GM23338 (cell line): ENCODE measurements at regions not wholly inside any gene's neighbourhood (a gene's known extent, or its start where the extent isn't known, plus 50 kb on each side); places are given as distances from the start of the nearest gene placed in this dataset.

Experiments
- ATAC-seq: fragments of 200-7000 bp; cut with Tn5 transposase; 3 replicates; pipeline ENCODE4 v1.9.1; 2020
- DNase-seq: peaks from one replicate; pipeline ENCODE4 v3.0.0-alpha.2; 2015; ENCODE audit warnings: low spot score
- H2AFZ ChIP-seq: fragments of 200-600 bp; sonication (generic); 2 replicates; pipeline ENCODE4 v1.8.0; 2016; ENCODE audit warnings: antibody characterized with exemption, mild to moderate bottlenecking, moderate library complexity
- H3F3A ChIP-seq: fragments of 200-600 bp; sonication (generic); replicated peaks from 2 replicates; pipeline ENCODE4 v1.8.0; 2017; ENCODE audit warnings: antibody characterized with exemption, mixed run types, low read depth
- H3K27ac ChIP-seq: fragments of 200-600 bp; sonication (generic); 2 replicates; pipeline ENCODE4 v1.6.1; 2016; ENCODE audit warnings: low read depth
- H3K27me3 ChIP-seq: fragments of 200-600 bp; sonication (generic); 2 replicates; pipeline ENCODE4 v1.8.0; 2016; ENCODE audit warnings: mild to moderate bottlenecking, mixed run types, moderate library complexity; ENCODE audit not compliant: insufficient read depth
- H3K36me3 ChIP-seq: fragments of 200-600 bp; sonication (generic); 2 replicates; pipeline ENCODE4 v1.8.0; 2016; ENCODE audit warnings: mild to moderate bottlenecking; ENCODE audit not compliant: insufficient read depth
- H3K4me1 ChIP-seq: fragments of 200-600 bp; sonication (generic); 2 replicates; pipeline ENCODE4 v1.8.0; 2016; ENCODE audit warnings: mild to moderate bottlenecking, moderate library complexity; ENCODE audit not compliant: insufficient read depth
- H3K4me2 ChIP-seq: fragments of 200-600 bp; sonication (generic); 2 replicates; pipeline ENCODE4 v1.7.1; 2017; ENCODE audit warnings: mixed run types
- H3K4me3 ChIP-seq: fragments of 200-600 bp; sonication (generic); 2 replicates; pipeline ENCODE4 v1.6.1; 2016; ENCODE audit warnings: mixed run types
- H3K79me2 ChIP-seq: fragments of 200-600 bp; sonication (generic); replicated peaks from 2 replicates; pipeline ENCODE4 v1.8.0; 2017; ENCODE audit warnings: mild to moderate bottlenecking; ENCODE audit not compliant: insufficient read depth
- H3K9me2 ChIP-seq: fragments of 200-600 bp; sonication (generic); 2 replicates; pipeline ENCODE4 v1.8.0; 2017; ENCODE audit not compliant: insufficient read depth
- H4K20me1 ChIP-seq: fragments of 200-600 bp; sonication (generic); replicated peaks from 2 replicates; pipeline ENCODE4 v1.8.0; 2017; ENCODE audit warnings: mild to moderate bottlenecking; ENCODE audit not compliant: insufficient read depth
- H3K27ac Mint-ChIP-seq: 2 replicates; pipeline ENCODE4 v1.8.0; 2020; ENCODE audit warnings: inconsistent platforms, mild to moderate bottlenecking, moderate library complexity, mixed read lengths
- H3K27me3 Mint-ChIP-seq: 3 replicates; pipeline ENCODE4 v1.8.0; 2022; ENCODE audit warnings: low read depth, mild to moderate bottlenecking, moderate library complexity, mixed read lengths, inconsistent platforms; ENCODE audit not compliant: insufficient read depth, poor library complexity
- H3K36me3 Mint-ChIP-seq: 3 replicates; pipeline ENCODE4 v1.8.0; 2021; ENCODE audit warnings: low read depth, mild to moderate bottlenecking, inconsistent platforms, moderate library complexity, mixed read lengths
- H3K4me1 Mint-ChIP-seq: 3 replicates; pipeline ENCODE4 v1.8.0; 2020; ENCODE audit warnings: mild to moderate bottlenecking, inconsistent platforms, mixed read lengths
- H3K4me3 Mint-ChIP-seq: 3 replicates; pipeline ENCODE4 v1.8.0; 2021; ENCODE audit warnings: moderate library complexity, mild to moderate bottlenecking, inconsistent platforms, mixed read lengths
- H3K9me3 Mint-ChIP-seq: 3 replicates; pipeline ENCODE4 v1.8.0; 2020; ENCODE audit warnings: moderate library complexity, mild to moderate bottlenecking, inconsistent platforms, mixed read lengths
- CREB1 ChIP-seq: fragments of 250-450 bp; sonication (Bioruptor Pico); IDR thresholded peaks from 2 replicates; pipeline ENCODE4 v1.5.0; 2020; ENCODE audit warnings: low read depth, mild to moderate bottlenecking, moderate library complexity
- EZH2 ChIP-seq: fragments of 200-600 bp; sonication (generic); IDR thresholded peaks from one replicate; pipeline ENCODE4 v1.8.0; 2017; ENCODE audit warnings: antibody characterized with exemption, mild to moderate bottlenecking, low read depth; ENCODE audit not compliant: unreplicated experiment
- EZH2phosphoT487 ChIP-seq: fragments of 200-600 bp; sonication (generic); IDR thresholded peaks from one replicate; pipeline ENCODE4 v1.8.1; 2018; ENCODE audit warnings: antibody characterized with exemption; ENCODE audit not compliant: unreplicated experiment
- NANOG ChIP-seq: IDR thresholded peaks from 2 replicates; pipeline ENCODE4 v1.6.1; 2016; ENCODE audit warnings: antibody characterized with exemption, borderline replicate concordance
- POLR2AphosphoS5 ChIP-seq: IDR thresholded peaks from 2 replicates; pipeline ENCODE4 v1.6.1; 2016; ENCODE audit warnings: antibody characterized with exemption, low read depth
- STAT1 ChIP-seq: IDR thresholded peaks from one replicate; pipeline ENCODE4 v1.6.1; 2016; ENCODE audit warnings: antibody characterized with exemption; ENCODE audit not compliant: unreplicated experiment
- ZNF114 ChIP-seq: fragments of 250-450 bp; sonication (Bioruptor Pico); IDR thresholded peaks from 2 replicates; pipeline ENCODE4 v1.5.0; 2020; ENCODE audit warnings: mild to moderate bottlenecking, moderate library complexity
- ZNF331 ChIP-seq: fragments of 250-450 bp; sonication (Bioruptor Pico); IDR thresholded peaks from 2 replicates; pipeline ENCODE4 v1.5.0; 2020; ENCODE audit warnings: low read depth, mild to moderate bottlenecking, moderate library complexity
- TF ChIP-seq, protein P1 (sequence below): fragments of 250-450 bp; sonication (Bioruptor Pico); IDR thresholded peaks from 2 replicates; pipeline ENCODE4 v1.5.0; 2020; ENCODE audit warnings: mild to moderate bottlenecking, moderate library complexity
- TF ChIP-seq, protein P2 (sequence below), 2 experiments: fragments of 200-600 bp in 1 of 2; sonication (generic) in 1 of 2; conservative IDR thresholded peaks; 2 replicates each; pipeline versions ENCODE4 v1.5.1 to v1.6.1; 2016 to 2017; ENCODE audit warnings: antibody characterized with exemption in 2 of 2, low read depth in 2 of 2, mild to moderate bottlenecking in 2 of 2, moderate library complexity in 1 of 2
- TF ChIP-seq, protein P3 (sequence below): IDR thresholded peaks from one replicate; pipeline ENCODE4 v1.6.1; 2018; ENCODE audit warnings: antibody characterized with exemption; ENCODE audit not compliant: unreplicated experiment

DNA sequence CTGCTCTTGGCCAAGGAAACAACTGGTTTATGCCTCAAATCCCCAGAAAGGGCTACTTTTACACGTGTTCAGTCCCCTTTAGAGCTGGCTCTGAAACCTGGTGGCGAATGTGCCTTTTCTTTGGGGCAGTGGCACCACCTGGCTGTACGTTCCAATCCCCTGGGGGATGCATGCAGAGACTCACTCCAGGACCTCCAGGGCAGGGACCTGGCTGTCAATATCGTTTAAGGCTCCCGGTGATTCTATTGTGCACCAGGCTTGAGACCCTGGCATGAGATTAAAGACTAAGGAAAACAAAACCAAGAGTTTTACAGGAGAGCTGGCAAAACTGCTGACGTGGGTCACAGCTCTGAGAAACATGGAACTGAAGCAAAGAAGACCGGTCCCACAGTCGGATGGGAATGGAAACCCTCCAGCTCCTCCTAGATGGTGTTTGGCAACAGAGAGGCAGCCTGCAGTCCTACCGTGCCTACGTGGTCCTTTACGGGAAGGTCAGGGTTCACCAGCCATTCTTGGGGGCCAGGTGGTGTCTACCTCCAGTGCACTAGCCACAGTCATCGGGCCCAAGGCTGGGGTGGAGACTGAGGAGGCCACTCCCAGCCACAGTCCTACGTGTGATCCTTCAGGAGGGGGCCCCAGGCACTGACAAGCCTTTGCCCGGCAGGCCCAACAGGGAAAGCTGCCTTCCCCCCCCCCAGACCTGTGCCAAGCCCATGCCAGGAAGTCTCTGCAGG is 203.3 kb upstream of the CST7 start:
- H3K27me3 Mint-ChIP-seq = peaks cover 2% of the 10 kb centered on the region
- DNase-seq = no peak

DNA sequence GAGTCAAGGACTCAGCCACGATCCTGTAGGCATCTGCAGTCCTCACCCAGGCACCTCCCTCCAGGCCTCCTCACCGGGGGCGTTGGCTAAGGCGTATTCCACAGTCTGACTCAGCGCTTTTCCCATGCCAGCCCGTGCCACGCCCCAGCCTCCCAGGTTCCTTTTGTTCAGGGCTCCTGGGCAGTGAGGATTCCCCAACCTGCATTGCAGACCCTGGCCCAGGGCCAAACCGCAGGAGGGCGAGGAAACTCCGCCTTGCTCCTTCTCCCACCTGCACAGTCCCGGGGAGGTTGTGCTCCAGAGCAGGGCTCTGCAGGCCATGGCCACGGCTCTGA is 202.8 kb upstream of the CST7 start:
- Mint-ChIP-seq H3K27ac (no peak overlapping the region; the same call in 1 of the 2 replicates), H3K4me3 (no peak overlapping the region), H3K27me3 (peaks cover 2% of the 10 kb centered on the region), H3K4me1 (peaks cover 29% of the 10 kb centered on the region), H3K36me3 (no peaks in the 10 kb centered on the region), H3K9me3 (no peaks in the 10 kb centered on the region)
- Histone ChIP-seq H3F3A (no peaks in the 10 kb centered on the region), H4K20me1 (no peaks in the 10 kb centered on the region), H2AFZ (peak overlapping the region; percentile 56), H3K27ac (no peak overlapping the region), H3K36me3 (no peaks in the 10 kb centered on the region), H3K4me2 (no peak overlapping the region), H3K4me1 (peaks cover 15% of the 10 kb centered on the region; the same call in 1 of the 2 replicates), H3K79me2 (no peaks in the 10 kb centered on the region), H3K9me2 (no peaks in the 10 kb centered on the region), H3K4me3 (no peak overlapping the region), H3K27me3 (no peaks in the 10 kb centered on the region)
- DNase-seq (no peak), ATAC-seq (peak; percentile 57)
- no peak for TF ChIP-seq NANOG
- TF ChIP-seq ZNF331 (CRISPR knock-in tag) = no peak
- TF ChIP-seq, protein P1, sequence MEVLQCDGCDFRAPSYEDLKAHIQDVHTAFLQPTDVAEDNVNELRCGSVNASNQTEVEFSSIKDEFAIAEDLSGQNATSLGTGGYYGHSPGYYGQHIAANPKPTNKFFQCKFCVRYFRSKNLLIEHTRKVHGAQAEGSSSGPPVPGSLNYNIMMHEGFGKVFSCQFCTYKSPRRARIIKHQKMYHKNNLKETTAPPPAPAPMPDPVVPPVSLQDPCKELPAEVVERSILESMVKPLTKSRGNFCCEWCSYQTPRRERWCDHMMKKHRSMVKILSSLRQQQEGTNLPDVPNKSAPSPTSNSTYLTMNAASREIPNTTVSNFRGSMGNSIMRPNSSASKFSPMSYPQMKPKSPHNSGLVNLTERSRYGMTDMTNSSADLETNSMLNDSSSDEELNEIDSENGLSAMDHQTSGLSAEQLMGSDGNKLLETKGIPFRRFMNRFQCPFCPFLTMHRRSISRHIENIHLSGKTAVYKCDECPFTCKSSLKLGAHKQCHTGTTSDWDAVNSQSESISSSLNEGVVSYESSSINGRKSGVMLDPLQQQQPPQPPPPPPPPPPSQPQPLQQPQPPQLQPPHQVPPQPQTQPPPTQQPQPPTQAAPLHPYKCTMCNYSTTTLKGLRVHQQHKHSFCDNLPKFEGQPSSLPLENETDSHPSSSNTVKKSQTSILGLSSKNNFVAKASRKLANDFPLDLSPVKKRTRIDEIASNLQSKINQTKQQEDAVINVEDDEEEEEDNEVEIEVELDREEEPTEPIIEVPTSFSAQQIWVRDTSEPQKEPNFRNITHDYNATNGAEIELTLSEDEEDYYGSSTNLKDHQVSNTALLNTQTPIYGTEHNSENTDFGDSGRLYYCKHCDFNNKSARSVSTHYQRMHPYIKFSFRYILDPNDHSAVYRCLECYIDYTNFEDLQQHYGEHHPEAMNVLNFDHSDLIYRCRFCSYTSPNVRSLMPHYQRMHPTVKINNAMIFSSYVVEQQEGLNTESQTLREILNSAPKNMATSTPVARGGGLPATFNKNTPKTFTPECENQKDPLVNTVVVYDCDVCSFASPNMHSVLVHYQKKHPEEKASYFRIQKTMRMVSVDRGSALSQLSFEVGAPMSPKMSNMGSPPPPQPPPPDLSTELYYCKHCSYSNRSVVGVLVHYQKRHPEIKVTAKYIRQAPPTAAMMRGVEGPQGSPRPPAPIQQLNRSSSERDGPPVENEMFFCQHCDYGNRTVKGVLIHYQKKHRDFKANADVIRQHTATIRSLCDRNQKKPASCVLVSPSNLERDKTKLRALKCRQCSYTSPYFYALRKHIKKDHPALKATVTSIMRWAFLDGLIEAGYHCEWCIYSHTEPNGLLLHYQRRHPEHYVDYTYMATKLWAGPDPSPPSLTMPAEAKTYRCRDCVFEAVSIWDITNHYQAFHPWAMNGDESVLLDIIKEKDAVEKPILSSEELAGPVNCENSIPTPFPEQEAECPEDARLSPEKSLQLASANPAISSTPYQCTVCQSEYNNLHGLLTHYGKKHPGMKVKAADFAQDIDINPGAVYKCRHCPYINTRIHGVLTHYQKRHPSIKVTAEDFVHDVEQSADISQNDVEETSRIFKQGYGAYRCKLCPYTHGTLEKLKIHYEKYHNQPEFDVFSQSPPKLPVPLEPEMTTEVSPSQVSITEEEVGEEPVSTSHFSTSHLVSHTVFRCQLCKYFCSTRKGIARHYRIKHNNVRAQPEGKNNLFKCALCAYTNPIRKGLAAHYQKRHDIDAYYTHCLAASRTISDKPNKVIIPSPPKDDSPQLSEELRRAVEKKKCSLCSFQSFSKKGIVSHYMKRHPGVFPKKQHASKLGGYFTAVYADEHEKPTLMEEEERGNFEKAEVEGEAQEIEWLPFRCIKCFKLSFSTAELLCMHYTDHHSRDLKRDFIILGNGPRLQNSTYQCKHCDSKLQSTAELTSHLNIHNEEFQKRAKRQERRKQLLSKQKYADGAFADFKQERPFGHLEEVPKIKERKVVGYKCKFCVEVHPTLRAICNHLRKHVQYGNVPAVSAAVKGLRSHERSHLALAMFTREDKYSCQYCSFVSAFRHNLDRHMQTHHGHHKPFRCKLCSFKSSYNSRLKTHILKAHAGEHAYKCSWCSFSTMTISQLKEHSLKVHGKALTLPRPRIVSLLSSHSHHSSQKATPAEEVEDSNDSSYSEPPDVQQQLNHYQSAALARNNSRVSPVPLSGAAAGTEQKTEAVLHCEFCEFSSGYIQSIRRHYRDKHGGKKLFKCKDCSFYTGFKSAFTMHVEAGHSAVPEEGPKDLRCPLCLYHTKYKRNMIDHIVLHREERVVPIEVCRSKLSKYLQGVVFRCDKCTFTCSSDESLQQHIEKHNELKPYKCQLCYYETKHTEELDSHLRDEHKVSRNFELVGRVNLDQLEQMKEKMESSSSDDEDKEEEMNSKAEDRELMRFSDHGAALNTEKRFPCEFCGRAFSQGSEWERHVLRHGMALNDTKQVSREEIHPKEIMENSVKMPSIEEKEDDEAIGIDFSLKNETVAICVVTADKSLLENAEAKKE = no peak
- TF ChIP-seq, protein P2, sequence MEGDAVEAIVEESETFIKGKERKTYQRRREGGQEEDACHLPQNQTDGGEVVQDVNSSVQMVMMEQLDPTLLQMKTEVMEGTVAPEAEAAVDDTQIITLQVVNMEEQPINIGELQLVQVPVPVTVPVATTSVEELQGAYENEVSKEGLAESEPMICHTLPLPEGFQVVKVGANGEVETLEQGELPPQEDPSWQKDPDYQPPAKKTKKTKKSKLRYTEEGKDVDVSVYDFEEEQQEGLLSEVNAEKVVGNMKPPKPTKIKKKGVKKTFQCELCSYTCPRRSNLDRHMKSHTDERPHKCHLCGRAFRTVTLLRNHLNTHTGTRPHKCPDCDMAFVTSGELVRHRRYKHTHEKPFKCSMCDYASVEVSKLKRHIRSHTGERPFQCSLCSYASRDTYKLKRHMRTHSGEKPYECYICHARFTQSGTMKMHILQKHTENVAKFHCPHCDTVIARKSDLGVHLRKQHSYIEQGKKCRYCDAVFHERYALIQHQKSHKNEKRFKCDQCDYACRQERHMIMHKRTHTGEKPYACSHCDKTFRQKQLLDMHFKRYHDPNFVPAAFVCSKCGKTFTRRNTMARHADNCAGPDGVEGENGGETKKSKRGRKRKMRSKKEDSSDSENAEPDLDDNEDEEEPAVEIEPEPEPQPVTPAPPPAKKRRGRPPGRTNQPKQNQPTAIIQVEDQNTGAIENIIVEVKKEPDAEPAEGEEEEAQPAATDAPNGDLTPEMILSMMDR (conservative IDR thresholded peaks at IDR 0.05; ENCODE audit: low read depth in 2 of 2) = no peak
- TF ChIP-seq CREB1 = no peak
- TF ChIP-seq EZH2phosphoT487 = no peak
- TF ChIP-seq ZNF114 (CRISPR knock-in tag) = no peak
- TF ChIP-seq, protein P3, sequence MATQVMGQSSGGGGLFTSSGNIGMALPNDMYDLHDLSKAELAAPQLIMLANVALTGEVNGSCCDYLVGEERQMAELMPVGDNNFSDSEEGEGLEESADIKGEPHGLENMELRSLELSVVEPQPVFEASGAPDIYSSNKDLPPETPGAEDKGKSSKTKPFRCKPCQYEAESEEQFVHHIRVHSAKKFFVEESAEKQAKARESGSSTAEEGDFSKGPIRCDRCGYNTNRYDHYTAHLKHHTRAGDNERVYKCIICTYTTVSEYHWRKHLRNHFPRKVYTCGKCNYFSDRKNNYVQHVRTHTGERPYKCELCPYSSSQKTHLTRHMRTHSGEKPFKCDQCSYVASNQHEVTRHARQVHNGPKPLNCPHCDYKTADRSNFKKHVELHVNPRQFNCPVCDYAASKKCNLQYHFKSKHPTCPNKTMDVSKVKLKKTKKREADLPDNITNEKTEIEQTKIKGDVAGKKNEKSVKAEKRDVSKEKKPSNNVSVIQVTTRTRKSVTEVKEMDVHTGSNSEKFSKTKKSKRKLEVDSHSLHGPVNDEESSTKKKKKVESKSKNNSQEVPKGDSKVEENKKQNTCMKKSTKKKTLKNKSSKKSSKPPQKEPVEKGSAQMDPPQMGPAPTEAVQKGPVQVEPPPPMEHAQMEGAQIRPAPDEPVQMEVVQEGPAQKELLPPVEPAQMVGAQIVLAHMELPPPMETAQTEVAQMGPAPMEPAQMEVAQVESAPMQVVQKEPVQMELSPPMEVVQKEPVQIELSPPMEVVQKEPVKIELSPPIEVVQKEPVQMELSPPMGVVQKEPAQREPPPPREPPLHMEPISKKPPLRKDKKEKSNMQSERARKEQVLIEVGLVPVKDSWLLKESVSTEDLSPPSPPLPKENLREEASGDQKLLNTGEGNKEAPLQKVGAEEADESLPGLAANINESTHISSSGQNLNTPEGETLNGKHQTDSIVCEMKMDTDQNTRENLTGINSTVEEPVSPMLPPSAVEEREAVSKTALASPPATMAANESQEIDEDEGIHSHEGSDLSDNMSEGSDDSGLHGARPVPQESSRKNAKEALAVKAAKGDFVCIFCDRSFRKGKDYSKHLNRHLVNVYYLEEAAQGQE = no peak
- no peak for TF ChIP-seq STAT1

More for the DNA sequence above, 203.3 kb upstream of the CST7 start:
- H4K20me1 ChIP-seq = no peaks in the 10 kb centered on the region
- Mint-ChIP-seq H3K36me3 (no peaks in the 10 kb centered on the region), H3K4me3 (no peak overlapping the region), H3K9me3 (no peaks in the 10 kb centered on the region), H3K4me1 (peaks cover 29% of the 10 kb centered on the region), H3K27ac (no peak overlapping the region)
- H3K4me2 ChIP-seq = no peak overlapping the region
- no peak overlapping the region for H3K4me3 ChIP-seq
- H3K36me3 ChIP-seq = no peaks in the 10 kb centered on the region
- H3K9me2 ChIP-seq = no peaks in the 10 kb centered on the region
- peaks cover 15% of the 10 kb centered on the region; the same call in 1 of the 2 replicates for H3K4me1 ChIP-seq
- ATAC-seq = no peak
- H3K79me2 ChIP-seq = no peaks in the 10 kb centered on the region
- peak overlapping the region; percentile 56 for H2AFZ ChIP-seq
- TF ChIP-seq EZH2 (no peak), ZNF331 (CRISPR knock-in tag) (no peak), POLR2AphosphoS5 (no peak)
- H3K27me3 ChIP-seq = no peaks in the 10 kb centered on the region
- H3F3A ChIP-seq = no peaks in the 10 kb centered on the region
- no peak overlapping the region for H3K27ac ChIP-seq
